K562 (cell line): ENCODE measurements at regions not wholly inside any gene's neighbourhood (a gene's known extent, or its start where the extent isn't known, plus 50 kb on each side); places are given as distances from the start of the nearest gene placed in this dataset.

Source experiments
- ATAC-seq: fragments of 200-7000 bp; cut with Tn5 transposase; 3 replicates; pipeline ENCODE4 v1.9.1; 2020; ENCODE audit warnings: moderate library complexity
- BruUV-seq: library from RNA; stranded (reverse); fragments of 400-500 nt; replicated peaks from 2 replicates; lab custom pipeline; 2021; lab: Mats Ljungman, UMichigan
- CTCF ChIA-PET: fragments of 300-600 bp; formaldehyde crosslinking; extraction: SDS; loops from one replicate; lab custom pipeline; 2021; ENCODE audit warnings: low intra/inter-chr PET ratio; lab: Yijun Ruan, JAX
- POLR2A ChIA-PET: fragments of 300-600, 350-650 bp; sonication (Branson Sonifier 250); formaldehyde crosslinking; extraction: SDS; loops from one replicate; lab custom pipeline; 2021; ENCODE audit warnings: antibody characterized with exemption, inconsistent platforms; lab: Yijun Ruan, JAX
- DNase-seq, 4 experiments: peaks; one replicate each; pipeline versions ENCODE4 v3.0.0 to v3.0.0-alpha.2; 2011 to 2018; ENCODE audit warnings: low spot score in 3 of 4, mixed read lengths in 3 of 4; ENCODE audit errors: extremely low read depth in 1 of 4
- FAIRE-seq: peaks from 2 replicates; lab custom pipeline; 2011; peaks lifted over from hg19 to GRCh38; lab: Jason Lieb, UNC
- H2AFZ ChIP-seq: 2 replicates; pipeline ENCODE4 v1.6.0; 2011; ENCODE audit warnings: low read depth, low read length, control low read depth, inconsistent platforms
- H3K27ac ChIP-seq: fragments of 200-600 bp; 3 replicates; pipeline ENCODE4 v1.8.0; 2011; ENCODE audit warnings: low read depth, mild to moderate bottlenecking, control low read depth, inconsistent platforms, low read length, moderate library complexity, mixed read lengths; ENCODE audit errors: extremely low read depth
- H3K27me3 ChIP-seq, 2 experiments: fragments of 300-600 bp in 1 of 2; 2 replicates in 1 of 2; 3 replicates in 1 of 2; pipeline versions ENCODE4 v1.6.0 to v1.8.0; 2011; ENCODE audit warnings: inconsistent platforms in 2 of 2, low read length in 2 of 2, mild to moderate bottlenecking in 1 of 2, mixed read lengths in 1 of 2, moderate library complexity in 1 of 2; ENCODE audit not compliant: control insufficient read depth in 2 of 2, insufficient read depth in 2 of 2
- H3K36me3 ChIP-seq: fragments of 300-600 bp; 3 replicates; pipeline ENCODE4 v1.8.0; 2011; ENCODE audit warnings: mild to moderate bottlenecking, low read length, inconsistent platforms; ENCODE audit not compliant: control insufficient read depth, insufficient read depth
- H3K4me1 ChIP-seq, 2 experiments: fragments of 200-600 bp in 1 of 2; replicated peaks in 1 of 2; 2 replicates in 1 of 2; 3 replicates in 1 of 2; pipeline versions ENCODE4 v1.5.1 to v1.8.0; 2011; ENCODE audit warnings: inconsistent platforms in 2 of 2, low read length in 2 of 2, mild to moderate bottlenecking in 1 of 2, mixed read lengths in 1 of 2, moderate library complexity in 1 of 2; ENCODE audit not compliant: control insufficient read depth in 2 of 2, insufficient read depth in 2 of 2
- H3K4me2 ChIP-seq: 2 replicates; pipeline ENCODE4 v1.6.1; 2011; ENCODE audit warnings: low read length, control low read depth, inconsistent platforms, mixed read lengths; ENCODE audit not compliant: insufficient read depth
- H3K4me3 ChIP-seq: fragments of 200-600 bp; sonication (generic), shearing (Covaris generic); 2 replicates; pipeline ENCODE4 v1.5.1; 2016; ENCODE audit warnings: control low read depth, inconsistent platforms
- H3K79me2 ChIP-seq: fragments of 200-600 bp; 3 replicates; pipeline ENCODE4 v1.8.0; 2011; ENCODE audit warnings: low read length, inconsistent platforms; ENCODE audit not compliant: control insufficient read depth, insufficient read depth
- H3K9ac ChIP-seq, 2 experiments: 2 replicates each; pipeline versions ENCODE4 v1.6.0 to v1.6.1; 2011; ENCODE audit warnings: low read depth in 2 of 2, low read length in 2 of 2, control low read depth in 1 of 2, inconsistent platforms in 1 of 2, mild to moderate bottlenecking in 1 of 2, mixed read lengths in 1 of 2; ENCODE audit not compliant: insufficient read depth in 1 of 2
- H3K9me1 ChIP-seq: one replicate; pipeline ENCODE4 v1.6.0; 2011; ENCODE audit warnings: inconsistent platforms, mild to moderate bottlenecking, low read length, moderate library complexity; ENCODE audit not compliant: control insufficient read depth, insufficient read depth
- H3K9me3 ChIP-seq: replicated peaks from 2 replicates; pipeline ENCODE4 v1.5.1; 2011; ENCODE audit warnings: low read depth, low read length, inconsistent platforms; ENCODE audit not compliant: control insufficient read depth, insufficient read depth
- H4K20me1 ChIP-seq: replicated peaks from 2 replicates; pipeline ENCODE4 v1.6.1; 2011; ENCODE audit warnings: low read length, inconsistent platforms, mixed read lengths; ENCODE audit not compliant: control insufficient read depth, insufficient read depth
- ARID1B ChIP-seq: fragments of 450-650 bp; IDR thresholded peaks from 2 replicates; pipeline ENCODE4 v1.6.1; 2016; ENCODE audit warnings: antibody characterized with exemption, mild to moderate bottlenecking, inconsistent platforms
- E2F8 ChIP-seq: fragments of 450-650 bp; IDR thresholded peaks from 2 replicates; pipeline ENCODE4 v1.7.1; 2018; ENCODE audit warnings: mild to moderate bottlenecking, low read depth; ENCODE audit not compliant: partially characterized antibody
- HIVEP1 ChIP-seq: fragments of 250-450 bp; sonication (Bioruptor Pico); IDR thresholded peaks from 2 replicates; pipeline ENCODE4 v1.4.0; 2020; ENCODE audit warnings: mild to moderate bottlenecking
- TCF15 ChIP-seq: fragments of 250-450 bp; sonication (Bioruptor Pico); IDR thresholded peaks from 2 replicates; pipeline ENCODE4 v1.8.0; 2022; ENCODE audit warnings: moderate library complexity, mild to moderate bottlenecking, inconsistent platforms
- TEAD2 ChIP-seq: fragments of 450-650 bp; IDR thresholded peaks from 2 replicates; pipeline ENCODE4 v1.6.1; 2016; ENCODE audit warnings: missing genetic modification characterization, control low read depth, missing compliant biosample characterization
- ZNF253 ChIP-seq: fragments of 250-450 bp; sonication (Bioruptor Pico); conservative IDR thresholded peaks from 2 replicates; pipeline ENCODE4 v1.6.1; 2021; ENCODE audit warnings: mild to moderate bottlenecking
- WGBS: fragments of 100-300 bp; shearing (Covaris generic); methylation state at CpG from one replicate; pipeline ENCODE4 v1.1.6; 2016; ENCODE audit warnings: low coverage, mixed read lengths; ENCODE audit not compliant: insufficient coverage; ENCODE audit errors: missing lambda C conversion rate; 5-methylcytosine and 5-hydroxymethylcytosine counted together
- in situ Hi-C: fragments of 300-500 bp; cut with MboI; formaldehyde crosslinking; loops from 4 replicates; pipeline ENCODE4 v1.15.0; 2018; ENCODE audit warnings: inconsistent platforms, mixed read lengths
- intact Hi-C: fragments of 100-400 bp; cut with micrococcal nuclease; formaldehyde crosslinking; loops from 2 replicates; pipeline ENCODE4 v1.14.2; 2022
- TF ChIP-seq, protein P1 (sequence below), 2 experiments: fragments of 450-650 bp; IDR thresholded peaks; 2 replicates each; pipeline ENCODE4 v1.6.1; 2016

GRCh38 chr12:124640056-124640455 lies 72.6 kb upstream of the NCOR2 start (continued):
- TF ChIP-seq TCF15 (CRISPR knock-in tag) = no peak
- no peak for TF ChIP-seq ARID1B

DNA sequence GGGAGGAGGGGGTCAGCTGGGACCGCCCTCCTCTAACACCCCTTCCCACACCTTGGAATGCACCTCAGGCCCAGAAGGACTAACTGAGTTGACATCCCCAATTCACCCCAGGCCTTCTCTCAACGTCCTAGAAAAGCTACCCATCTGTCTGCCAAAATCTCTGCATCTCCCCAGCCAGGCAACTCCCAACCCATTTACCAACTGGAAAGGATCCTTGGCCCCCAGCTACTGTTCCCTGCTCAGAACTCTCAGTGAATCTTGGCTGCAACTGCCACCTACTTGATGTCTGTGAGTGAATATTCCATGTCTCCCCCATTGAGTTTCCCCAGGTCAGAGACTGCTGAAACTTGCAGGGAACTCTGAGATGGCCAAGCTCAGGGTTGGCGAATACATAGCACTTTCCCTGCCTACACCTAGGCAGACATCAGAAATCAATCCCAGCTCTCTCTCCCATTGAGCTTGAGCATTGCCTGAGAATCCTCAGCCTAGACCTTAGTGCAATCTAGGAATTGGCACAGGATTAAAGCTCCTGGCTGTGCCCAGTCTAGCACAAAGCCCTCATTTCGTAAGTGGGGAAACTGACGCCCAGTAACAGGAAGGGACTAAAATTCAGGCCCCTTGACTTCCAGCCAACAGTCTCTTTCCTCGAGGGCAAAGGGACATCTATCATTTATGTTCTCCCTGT lies 71.9 kb upstream of the NCOR2 start:
- no peaks in the 10 kb centered on the region; the same call in 1 of the 2 replicates for H3K9me3 ChIP-seq
- H3K4me3 ChIP-seq = no peak overlapping the region
- no peaks in the 10 kb centered on the region for H3K36me3 ChIP-seq
- H3K27ac ChIP-seq = no peak overlapping the region
- H3K9ac ChIP-seq = no peak overlapping the region
- POLR2A ChIA-PET = interaction anchor here (0.8 to 2.5 kb wide), 3 partner anchors 11 to 24 kb away, joined by 3 to 13 read pairs (median 5); no protein-coding TSS in a partner anchor
- in situ Hi-C loops (no loop called here), intact Hi-C loops (no loop called here)
- no TSS peak for BruUV-seq
- H3K4me2 ChIP-seq = no peak overlapping the region
- peaks cover 0 to 4% of the 10 kb centered on the region in 2 experiments; a peak in 1 of 5 replicates for H3K27me3 ChIP-seq
- FAIRE-seq (no peak), DNase-seq (no peak), ATAC-seq (no peak)
- no peaks in the 10 kb centered on the region for H3K79me2 ChIP-seq
- H3K9me1 ChIP-seq = no peaks in the 10 kb centered on the region
- WGBS = 43% methylated on average over 5 of the region's 6 CpGs
- H2AFZ ChIP-seq = no peak overlapping the region
- TF ChIP-seq ZNF253 = no peak
- no peak for TF ChIP-seq TEAD2
- TF ChIP-seq HIVEP1 (CRISPR knock-in tag) = no peak
- TF ChIP-seq, protein P1, sequence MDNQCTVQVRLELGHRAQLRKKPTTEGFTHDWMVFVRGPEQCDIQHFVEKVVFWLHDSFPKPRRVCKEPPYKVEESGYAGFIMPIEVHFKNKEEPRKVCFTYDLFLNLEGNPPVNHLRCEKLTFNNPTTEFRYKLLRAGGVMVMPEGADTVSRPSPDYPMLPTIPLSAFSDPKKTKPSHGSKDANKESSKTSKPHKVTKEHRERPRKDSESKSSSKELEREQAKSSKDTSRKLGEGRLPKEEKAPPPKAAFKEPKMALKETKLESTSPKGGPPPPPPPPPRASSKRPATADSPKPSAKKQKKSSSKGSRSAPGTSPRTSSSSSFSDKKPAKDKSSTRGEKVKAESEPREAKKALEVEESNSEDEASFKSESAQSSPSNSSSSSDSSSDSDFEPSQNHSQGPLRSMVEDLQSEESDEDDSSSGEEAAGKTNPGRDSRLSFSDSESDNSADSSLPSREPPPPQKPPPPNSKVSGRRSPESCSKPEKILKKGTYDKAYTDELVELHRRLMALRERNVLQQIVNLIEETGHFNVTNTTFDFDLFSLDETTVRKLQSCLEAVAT (IDR thresholded peaks at IDR 0.05) = 0 out of 4 replicates have a peak, but pooled peaks of 1 of the 2 experiments have one; percentile 32
- TF ChIP-seq E2F8 = no peak
- H4K20me1 ChIP-seq = no peaks in the 10 kb centered on the region
- CTCF ChIA-PET = no interaction called here
- H3K4me1 ChIP-seq = peaks cover 14% of the 10 kb centered on the region in 2 experiments; a peak in 4 of 5 replicates
